Caco-2 (cell line): ENCODE measurements at regions not wholly inside any gene's neighbourhood (a gene's known extent, or its start where the extent isn't known, plus 50 kb on each side); places are given as distances from the start of the nearest gene placed in this dataset.

Source experiments
- BruUV-seq: library from RNA; stranded (reverse); fragments of 400-500 nt; replicated peaks from 2 replicates; lab custom pipeline; 2021; lab: Mats Ljungman, UMichigan
- CTCF ChIA-PET: fragments of 300-600 bp; sonication (Branson Sonifier 250); formaldehyde crosslinking; loops from one replicate; lab custom pipeline; 2022; ENCODE audit warnings: antibody characterized with exemption; lab: Charles Lee
- POLR2A ChIA-PET: fragments of 300-600 bp; sonication (Branson Sonifier 250); formaldehyde crosslinking; loops from one replicate; lab custom pipeline; 2022; ENCODE audit warnings: antibody characterized with exemption; lab: Charles Lee
- DNase-seq, 2 experiments: peaks; one replicate each; pipeline versions ENCODE4 v3.0.0 to v3.0.0-alpha.2; 2020 to 2022
- H3K27me3 ChIP-seq: replicated peaks from 2 replicates; pipeline ENCODE4 v1.6.0; 2011; ENCODE audit warnings: low read length; ENCODE audit not compliant: control insufficient read depth, insufficient read depth
- H3K36me3 ChIP-seq: 2 replicates; pipeline ENCODE4 v1.5.1; 2011; ENCODE audit warnings: low read length; ENCODE audit not compliant: control insufficient read depth, insufficient read depth
- H3K4me1 ChIP-seq: fragments of 250-450 bp; sonication (Bioruptor Pico); 2 replicates; pipeline ENCODE4 v1.5.1; 2020; ENCODE audit warnings: mild to moderate bottlenecking
- H3K4me3 ChIP-seq: 2 replicates; pipeline ENCODE4 v1.5.1; 2011; ENCODE audit warnings: low read depth, mild to moderate bottlenecking, control low read depth, low read length
- H3K9me3 ChIP-seq: fragments of 250-450 bp; sonication (Bioruptor Pico); 2 replicates; pipeline ENCODE4 v1.5.1; 2020; ENCODE audit warnings: mild to moderate bottlenecking, moderate library complexity
- H3K27ac Mint-ChIP-seq: one replicate; pipeline ENCODE4 v1.8.0; 2022; ENCODE audit warnings: mixed read lengths; ENCODE audit not compliant: unreplicated experiment
- H3K27me3 Mint-ChIP-seq: one replicate; pipeline ENCODE4 v1.8.0; 2022; ENCODE audit warnings: mixed read lengths; ENCODE audit not compliant: insufficient read depth, unreplicated experiment
- H3K36me3 Mint-ChIP-seq: one replicate; pipeline ENCODE4 v1.8.0; 2022; ENCODE audit warnings: mild to moderate bottlenecking, mixed read lengths; ENCODE audit not compliant: insufficient read depth, unreplicated experiment
- H3K4me1 Mint-ChIP-seq: one replicate; pipeline ENCODE4 v1.8.0; 2022; ENCODE audit warnings: low read depth, mixed read lengths; ENCODE audit not compliant: unreplicated experiment
- H3K4me3 Mint-ChIP-seq: one replicate; pipeline ENCODE4 v1.8.0; 2022; ENCODE audit warnings: mild to moderate bottlenecking, moderate library complexity, mixed read lengths; ENCODE audit not compliant: unreplicated experiment
- H3K9me3 Mint-ChIP-seq: one replicate; pipeline ENCODE4 v1.8.0; 2022; ENCODE audit warnings: mixed read lengths; ENCODE audit not compliant: unreplicated experiment
- CTCF ChIP-seq, 2 experiments: fragments of 200-600 bp in 1 of 2; IDR thresholded peaks; 1 replicate in 1 of 2; 2 replicates in 1 of 2; pipeline versions ENCODE4 v1.5.1 to v1.8.0; 2011 to 2022; ENCODE audit warnings: antibody characterized with exemption in 1 of 2, control low read depth in 1 of 2, inconsistent platforms in 1 of 2, low read depth in 1 of 2, low read length in 1 of 2, mild to moderate bottlenecking in 1 of 2, moderate library complexity in 1 of 2; ENCODE audit not compliant: insufficient read depth in 1 of 2, severe bottlenecking in 1 of 2, unreplicated experiment in 1 of 2
- intact Hi-C: fragments of 100-400 bp; cut with micrococcal nuclease; formaldehyde crosslinking; loops from one replicate; pipeline ENCODE4 v1.10.0; 2022; ENCODE audit not compliant: unreplicated experiment

- Histone ChIP-seq H3K36me3 (no peaks in the 10 kb centered on the region), H3K9me3 (no peaks in the 10 kb centered on the region; the same call in 1 of the 2 replicates), H3K4me3 (no peak overlapping the region), H3K27me3 (no peaks in the 10 kb centered on the region), H3K4me1 (no peaks in the 10 kb centered on the region)
- no TSS peak for BruUV-seq
- Mint-ChIP-seq H3K9me3 (no peaks in the 10 kb centered on the region), H3K27me3 (peaks cover 5% of the 10 kb centered on the region), H3K36me3 (no peaks in the 10 kb centered on the region), H3K4me3 (no peak overlapping the region), H3K4me1 (no peaks in the 10 kb centered on the region), H3K27ac (no peak overlapping the region)
- intact Hi-C loops: loop anchor here (10.0 kb wide), 1 partner anchor 157 kb away; no protein-coding TSS in a partner anchor
- no peak for DNase-seq
- POLR2A ChIA-PET: no interaction called here
- no peak for TF ChIP-seq CTCF (IDR thresholded peaks at IDR 0.05; ENCODE audit: insufficient read depth in 1 of 2, low read depth in 1 of 2, low read length in 1 of 2, severe bottlenecking in 1 of 2, unreplicated experiment in 1 of 2)
- CTCF ChIA-PET: no interaction called here
These were observed 246.0 kb upstream of the PHF14 start for GRCh38 chr7:10727636-10728035.

GRCh38 chr7:10731253-10731773 lies 242.4 kb upstream of the PHF14 start:
- Mint-ChIP-seq H3K9me3 (no peaks in the 10 kb centered on the region), H3K4me1 (no peaks in the 10 kb centered on the region), H3K27me3 (peaks cover 10% of the 10 kb centered on the region), H3K27ac (no peak overlapping the region), H3K36me3 (no peaks in the 10 kb centered on the region), H3K4me3 (no peak overlapping the region)
- intact Hi-C loops: no loop called here
- Histone ChIP-seq H3K4me3 (no peak overlapping the region), H3K4me1 (no peaks in the 10 kb centered on the region), H3K36me3 (no peaks in the 10 kb centered on the region), H3K9me3 (no peaks in the 10 kb centered on the region), H3K27me3 (no peaks in the 10 kb centered on the region)
- DNase-seq: no peak
- POLR2A ChIA-PET: no interaction called here
- no TSS peak for BruUV-seq
- CTCF ChIA-PET: no interaction called here
- TF ChIP-seq CTCF (IDR thresholded peaks at IDR 0.05; ENCODE audit: insufficient read depth in 1 of 2, low read depth in 1 of 2, low read length in 1 of 2, severe bottlenecking in 1 of 2, unreplicated experiment in 1 of 2): no peak

DNA sequence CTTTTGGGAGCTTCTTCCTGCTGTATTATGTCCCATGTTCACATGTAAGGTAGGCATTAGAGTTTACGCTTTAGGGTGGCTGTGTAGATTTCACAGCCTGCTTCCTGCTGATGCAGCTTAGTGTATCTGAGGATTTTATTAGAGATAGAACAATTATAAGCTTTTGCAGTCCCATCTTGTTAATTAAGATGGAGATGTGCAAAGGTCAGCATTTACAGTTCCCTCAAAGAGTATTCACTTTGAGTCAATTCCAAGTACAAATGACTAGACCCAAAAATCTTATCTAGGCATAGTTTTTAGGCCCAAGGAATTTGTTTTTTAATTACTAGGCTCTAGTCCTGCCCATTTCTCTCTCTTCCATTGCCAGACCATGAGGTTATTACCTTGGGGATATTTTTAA lies 239.9 kb upstream of the PHF14 start:
- H3K27ac Mint-ChIP-seq: no peak overlapping the region
- BruUV-seq: no TSS peak
- H3K4me1 Mint-ChIP-seq: no peaks in the 10 kb centered on the region
- no peaks in the 10 kb centered on the region for H3K9me3 ChIP-seq
- POLR2A ChIA-PET: no interaction called here
- no peaks in the 10 kb centered on the region for H3K4me1 ChIP-seq
- H3K36me3 ChIP-seq: no peaks in the 10 kb centered on the region
- DNase-seq: no peak
- peaks cover 14% of the 10 kb centered on the region for H3K27me3 Mint-ChIP-seq
- CTCF ChIA-PET: no interaction called here
- H3K9me3 Mint-ChIP-seq: no peaks in the 10 kb centered on the region
- intact Hi-C loops: no loop called here
- no peak for TF ChIP-seq CTCF (IDR thresholded peaks at IDR 0.05; ENCODE audit: insufficient read depth in 1 of 2, low read depth in 1 of 2, low read length in 1 of 2, severe bottlenecking in 1 of 2, unreplicated experiment in 1 of 2)
- no peaks in the 10 kb centered on the region for H3K27me3 ChIP-seq
- no peak overlapping the region for H3K4me3 ChIP-seq
- H3K4me3 Mint-ChIP-seq: no peak overlapping the region
- no peaks in the 10 kb centered on the region for H3K36me3 Mint-ChIP-seq
